WTC11 (cell line): ENCODE measurements at regions not wholly inside any gene's neighbourhood (a gene's known extent, or its start where the extent isn't known, plus 50 kb on each side); places are given as distances from the start of the nearest gene placed in this dataset.
A peak's percentile ranks its signal among the peaks of the same experiment; 100 is the strongest.

Experiments used
- ATAC-seq: fragments of 200-7000 bp; cut with Tn5 transposase; 2 replicates; pipeline ENCODE4 v1.10.0; 2021; ENCODE audit warnings: mild to moderate bottlenecking, moderate library complexity
- CTCF ChIA-PET: fragments of 300-600 bp; sonication (Branson Sonifier 250); formaldehyde crosslinking; loops from one replicate; lab custom pipeline; 2021; ENCODE audit warnings: antibody characterized with exemption; lab: Charles Lee
- POLR2A ChIA-PET: fragments of 350-600 bp; sonication (Branson Sonifier 250); formaldehyde crosslinking; loops from one replicate; lab custom pipeline; 2021; ENCODE audit warnings: antibody characterized with exemption; lab: Charles Lee
- DNase-seq: peaks from one replicate; pipeline ENCODE4 v3.0.0; 2021; ENCODE audit warnings: low spot score
- H3K27ac Mint-ChIP-seq: 2 replicates; pipeline ENCODE4 v1.8.0; 2021; ENCODE audit warnings: mixed read lengths
- H3K27me3 Mint-ChIP-seq: 2 replicates; pipeline ENCODE4 v1.8.0; 2021; ENCODE audit warnings: low read depth, mild to moderate bottlenecking, moderate library complexity, mixed read lengths
- H3K36me3 Mint-ChIP-seq: 2 replicates; pipeline ENCODE4 v1.8.0; 2021; ENCODE audit warnings: mixed read lengths
- H3K4me1 Mint-ChIP-seq: 2 replicates; pipeline ENCODE4 v1.8.0; 2022; ENCODE audit warnings: mixed read lengths
- H3K4me3 Mint-ChIP-seq: 2 replicates; pipeline ENCODE4 v1.8.0; 2021; ENCODE audit warnings: mild to moderate bottlenecking, moderate library complexity, mixed read lengths
- H3K9me3 Mint-ChIP-seq: 2 replicates; pipeline ENCODE4 v1.8.0; 2021; ENCODE audit warnings: mixed read lengths
- ATF1 ChIP-seq: sonication (generic); formaldehyde crosslinking; IDR thresholded peaks from 2 replicates; pipeline ENCODE4 v1.8.1; 2023; ENCODE audit warnings: mild to moderate bottlenecking, moderate library complexity, missing genetic modification reagents
- E2F5 ChIP-seq: sonication (generic); formaldehyde crosslinking; IDR thresholded peaks from 2 replicates; pipeline ENCODE4 v1.8.1; 2022; ENCODE audit warnings: mild to moderate bottlenecking, moderate library complexity, missing genetic modification reagents
- ETV6 ChIP-seq: sonication (generic); formaldehyde crosslinking; IDR thresholded peaks from 2 replicates; pipeline ENCODE4 v1.8.1; 2022; ENCODE audit warnings: mild to moderate bottlenecking, missing genetic modification reagents
- HMGXB4 ChIP-seq: sonication (generic); formaldehyde crosslinking; IDR thresholded peaks from 2 replicates; pipeline ENCODE4 v1.8.1; 2023; ENCODE audit warnings: mild to moderate bottlenecking, moderate library complexity, missing genetic modification reagents
- MLX ChIP-seq: sonication (generic); formaldehyde crosslinking; IDR thresholded peaks from 2 replicates; pipeline ENCODE4 v1.8.1; 2023; ENCODE audit warnings: mild to moderate bottlenecking, missing genetic modification reagents, moderate library complexity
- NFE2L1 ChIP-seq: sonication (generic); formaldehyde crosslinking; IDR thresholded peaks from 2 replicates; pipeline ENCODE4 v1.8.1; 2023; ENCODE audit warnings: missing genetic modification reagents
- NR3C1 ChIP-seq: sonication (generic); formaldehyde crosslinking; conservative IDR thresholded peaks from 2 replicates; pipeline ENCODE4 v1.8.1; 2023; ENCODE audit warnings: low read depth, mild to moderate bottlenecking, missing genetic modification reagents
- OVOL2 ChIP-seq: fragments of 250-450 bp; sonication (Bioruptor Pico); IDR thresholded peaks from 2 replicates; pipeline ENCODE4 v1.9.0; 2021; ENCODE audit warnings: mild to moderate bottlenecking, borderline replicate concordance
- SP1 ChIP-seq: sonication (generic); formaldehyde crosslinking; conservative IDR thresholded peaks from 2 replicates; pipeline ENCODE4 v1.8.1; 2022; ENCODE audit warnings: missing genetic modification reagents
- STAT6 ChIP-seq: sonication (generic); formaldehyde crosslinking; conservative IDR thresholded peaks from 2 replicates; pipeline ENCODE4 v1.8.1; 2023; ENCODE audit warnings: mild to moderate bottlenecking, low read depth, missing genetic modification reagents, moderate library complexity
- USF1 ChIP-seq: sonication (generic); formaldehyde crosslinking; IDR thresholded peaks from 2 replicates; pipeline ENCODE4 v1.8.0; 2022; ENCODE audit warnings: mild to moderate bottlenecking, missing genetic modification reagents
- ZNF121 ChIP-seq: sonication (generic); formaldehyde crosslinking; IDR thresholded peaks from 2 replicates; pipeline ENCODE4 v1.8.0; 2023; ENCODE audit warnings: missing genetic modification reagents
- ZNF232 ChIP-seq: sonication (generic); formaldehyde crosslinking; IDR thresholded peaks from 2 replicates; pipeline ENCODE4 v1.8.0; 2022; ENCODE audit warnings: mild to moderate bottlenecking, missing genetic modification reagents
- ZNF281 ChIP-seq: sonication (generic); formaldehyde crosslinking; IDR thresholded peaks from 2 replicates; pipeline ENCODE4 v1.8.0; 2023; ENCODE audit warnings: mild to moderate bottlenecking, missing genetic modification reagents

- H3K36me3 Mint-ChIP-seq: no peaks in the 10 kb centered on the region
- ChIA-PET CTCF (no interaction called here), POLR2A (no interaction called here)
- DNase-seq: no peak
- H3K9me3 Mint-ChIP-seq: no peaks in the 10 kb centered on the region
- no peak for ATAC-seq
- TF ChIP-seq ZNF232 (CRISPR knock-in tag): no peak
- H3K4me1 Mint-ChIP-seq: peaks cover 32% of the 10 kb centered on the region
- no peaks in the 10 kb centered on the region for H3K27me3 Mint-ChIP-seq
- H3K4me3 Mint-ChIP-seq: no peak overlapping the region
- H3K27ac Mint-ChIP-seq: no peak overlapping the region
Measured at GRCh38 chr4:173699841-173700475, 169.9 kb upstream of the HAND2 start.

GRCh38 chr4:173698557-173699262, 168.7 kb upstream of the HAND2 start:
- no peaks in the 10 kb centered on the region for H3K36me3 Mint-ChIP-seq
- POLR2A ChIA-PET: no interaction called here
- no peaks in the 10 kb centered on the region for H3K9me3 Mint-ChIP-seq
- peaks cover 32% of the 10 kb centered on the region for H3K4me1 Mint-ChIP-seq
- TF ChIP-seq ZNF121 (CRISPR knock-in tag) (no peak), ETV6 (CRISPR knock-in tag) (no peak), HMGXB4 (no peak), OVOL2 (CRISPR knock-in tag) (no peak), NFE2L1 (CRISPR knock-in tag) (no peak), STAT6 (CRISPR knock-in tag) (no peak), ZNF281 (CRISPR knock-in tag) (no peak), NR3C1 (CRISPR knock-in tag) (no peak), ATF1 (CRISPR knock-in tag) (no peak), MLX (CRISPR knock-in tag) (no peak), SP1 (CRISPR knock-in tag) (no peak), E2F5 (CRISPR knock-in tag) (no peak), USF1 (CRISPR knock-in tag) (no peak)
- TF ChIP-seq, all 79 proteins: peak for 0
- Mint-ChIP-seq H3K27ac (no peak overlapping the region), H3K4me3 (no peak overlapping the region), H3K27me3 (no peaks in the 10 kb centered on the region)
- ATAC-seq (peak; percentile 63), DNase-seq (no peak)
- CTCF ChIA-PET: no interaction called here
